ENCODE measurements at regions not wholly inside any gene's neighbourhood (a gene's known extent, or its start where the extent isn't known, plus 50 kb on each side); places are given as distances from the start of the nearest gene placed in this dataset.
"Not testable (repeated sequence)": the region's sequence is repeated elsewhere in the genome, so short reads cannot be mapped to it uniquely, and the experiment has no call there.

- DNase-seq (ENCODE audit: low read depth in 1 of 2, low spot score in 1 of 2), result no peak
These were observed 286.8 kb downstream of the MYCN start for GRCh38 chr2:16226943-16227664.

DNA sequence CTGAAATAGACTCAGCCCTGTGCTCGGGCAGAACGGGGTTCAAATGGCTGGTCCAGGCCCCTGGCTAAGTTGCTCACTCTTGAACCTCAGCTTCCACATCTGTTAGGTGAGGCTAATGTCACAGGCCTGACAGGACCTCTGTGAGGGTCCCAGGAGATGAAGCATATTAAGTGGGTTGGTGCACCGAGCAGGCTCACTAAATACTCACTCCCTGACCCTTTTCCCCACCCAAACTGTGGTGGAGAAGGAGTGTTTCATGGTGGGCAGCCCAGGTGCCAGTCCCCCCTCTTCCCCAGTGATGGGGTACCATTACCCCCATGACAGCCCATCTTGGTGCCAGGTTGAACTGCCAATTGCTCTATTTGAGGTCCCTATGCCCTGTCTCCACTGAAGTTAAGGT is 286.0 kb downstream of the MYCN start:
- DNase-seq (ENCODE audit: low read depth in 1 of 2, low spot score in 1 of 2), result no peak

DNA sequence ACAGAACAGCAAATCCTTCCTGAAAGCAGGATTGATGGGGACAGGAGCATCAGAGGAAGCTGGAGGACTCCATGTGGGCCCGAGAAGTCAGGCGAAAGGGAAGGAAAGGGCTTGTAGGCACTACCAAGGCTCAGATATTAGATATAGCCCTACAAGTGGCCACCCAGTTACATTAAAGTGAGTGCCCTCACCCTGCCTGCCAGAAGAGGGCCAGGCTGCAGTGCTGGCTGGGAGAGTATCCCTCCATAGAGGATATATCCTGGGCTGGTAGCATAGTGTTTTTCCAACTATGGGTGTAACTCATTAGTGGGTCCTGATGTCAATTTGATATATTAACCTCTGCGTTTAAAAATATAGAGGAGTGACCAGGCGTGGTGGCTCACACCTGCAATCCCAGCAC is 285.2 kb downstream of the MYCN start:
- no peak for DNase-seq (ENCODE audit: low read depth in 1 of 2, low spot score in 1 of 2)

- no peak for DNase-seq (ENCODE audit: low read depth in 1 of 2, low spot score in 1 of 2)
These were observed 284.7 kb downstream of the MYCN start for GRCh38 chr2:16225071-16225470.

DNA sequence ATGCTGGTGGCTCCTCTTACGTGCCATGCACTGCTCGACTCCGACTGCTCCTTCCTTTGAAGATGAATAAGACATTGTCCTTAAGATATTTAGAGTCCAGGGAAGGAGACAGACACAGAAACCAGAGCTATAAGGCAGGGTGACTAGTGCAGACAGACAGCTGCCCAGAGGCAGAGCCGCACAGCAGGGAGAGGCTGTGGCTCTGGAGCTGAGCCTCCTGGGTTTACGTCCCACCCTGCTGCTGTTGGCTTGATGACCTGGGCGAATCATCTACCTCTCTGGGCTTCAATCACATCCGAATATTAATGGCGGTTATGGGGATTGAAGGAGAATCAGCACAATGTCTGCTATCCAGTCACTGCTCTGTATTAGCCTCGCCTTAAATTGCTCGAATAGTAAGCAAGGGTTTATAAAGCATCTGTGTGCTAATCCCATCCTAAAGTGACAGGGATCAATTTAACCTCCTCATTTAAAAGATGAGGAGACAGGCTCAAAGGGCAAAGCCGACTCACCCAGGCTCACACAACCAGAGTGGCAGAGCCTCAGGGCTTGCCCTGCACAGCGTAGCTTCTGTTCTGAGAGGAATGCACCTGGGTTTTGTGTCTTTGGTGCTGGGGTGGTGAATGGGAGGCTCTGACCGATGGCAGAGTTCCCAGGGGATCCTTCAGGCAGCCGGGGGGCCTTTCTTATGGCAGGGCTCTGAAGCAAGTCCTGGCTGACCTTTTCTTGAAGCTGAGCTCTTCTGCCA is 284.1 kb downstream of the MYCN start:
- no peak for DNase-seq (ENCODE audit: low read depth in 1 of 2, low spot score in 1 of 2)

DNA sequence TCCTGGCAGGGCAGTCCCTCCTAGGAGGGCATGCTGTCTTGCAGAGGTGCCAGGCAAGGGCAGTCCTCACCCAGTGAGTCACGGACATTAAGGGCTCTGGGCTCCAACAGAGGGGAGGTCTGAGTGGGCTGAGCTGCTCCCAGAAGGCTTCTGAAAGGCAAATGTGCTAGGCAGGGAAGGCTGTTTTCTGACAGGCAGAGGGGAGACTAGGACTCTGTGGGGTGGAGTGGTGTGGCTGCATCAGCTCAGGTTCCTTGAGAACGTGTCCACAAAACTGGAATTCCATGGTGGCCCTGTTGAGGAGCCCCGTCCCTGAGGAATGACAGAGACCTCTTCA is 283.5 kb downstream of the MYCN start:
- no peak for DNase-seq (ENCODE audit: low read depth in 1 of 2, low spot score in 1 of 2)

- no peak for DNase-seq (ENCODE audit: low read depth in 1 of 2, low spot score in 1 of 2)
These were observed 283.0 kb downstream of the MYCN start for GRCh38 chr2:16223161-16223840.

GRCh38 chr2:16222326-16222725 is 282.0 kb downstream of the MYCN start:
- DNase-seq (ENCODE audit: low read depth in 1 of 2, low spot score in 1 of 2), result no peak

GRCh38 chr2:16221461-16222010 is 281.2 kb downstream of the MYCN start:
- no peak for DNase-seq (ENCODE audit: low read depth in 1 of 2, low spot score in 1 of 2)

DNA sequence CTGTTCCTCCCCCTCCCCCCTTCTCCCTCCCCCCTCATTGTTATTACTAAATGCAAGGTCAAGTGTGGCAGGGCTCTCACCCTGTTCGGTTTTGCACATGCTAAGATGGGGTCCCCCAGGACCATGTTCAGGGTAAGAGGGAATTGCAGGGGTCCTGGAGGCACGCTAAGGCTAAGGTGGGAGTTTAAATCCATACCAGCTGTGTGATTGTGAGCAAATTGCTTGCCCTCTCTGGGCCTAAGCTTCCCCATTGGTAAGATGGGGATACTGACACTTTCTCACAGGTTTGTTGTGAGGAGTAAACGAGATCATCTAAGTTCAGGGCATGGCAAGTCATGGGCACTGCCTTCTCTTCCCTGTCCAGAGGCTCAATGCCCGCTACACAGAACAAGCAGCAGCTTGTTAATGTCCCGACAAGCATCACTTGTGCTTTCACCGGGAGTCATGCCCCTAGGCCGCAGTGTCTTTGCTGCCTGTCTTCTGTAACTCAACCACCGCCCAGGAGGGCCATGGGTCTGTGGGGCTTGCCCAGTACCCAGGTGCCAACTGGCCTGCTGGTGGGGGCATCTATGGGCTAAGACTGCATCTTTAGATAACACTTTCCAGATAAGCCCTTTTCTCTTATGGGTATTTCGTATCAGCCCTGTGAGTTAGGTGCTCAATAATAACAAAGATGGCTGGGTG is 279.1 kb downstream of the MYCN start:
- DNase-seq (ENCODE audit: low read depth in 1 of 2, low spot score in 1 of 2), result no peak

DNA sequence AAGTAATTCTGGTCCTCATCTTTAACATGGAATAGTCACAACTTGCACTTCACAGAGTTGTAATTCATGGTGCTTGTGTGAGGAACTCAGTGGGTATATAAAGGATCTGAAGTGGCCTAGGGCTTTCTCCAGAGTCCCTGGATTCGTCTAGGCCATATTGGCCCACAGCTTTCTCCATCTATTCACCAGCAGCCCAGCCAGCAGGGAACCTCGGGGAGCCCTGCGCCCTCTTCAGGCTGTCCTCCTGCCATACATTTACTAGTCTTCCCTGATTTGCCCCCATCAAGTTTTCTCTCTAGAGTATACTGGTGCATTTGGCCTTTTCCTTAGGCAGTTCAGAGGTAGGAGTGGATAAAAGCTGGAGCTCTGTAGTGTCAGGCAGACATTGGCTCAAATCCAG is 278.3 kb downstream of the MYCN start:
- no peak for DNase-seq (ENCODE audit: low read depth in 1 of 2, low spot score in 1 of 2)

GRCh38 chr2:16218161-16218560 is 277.8 kb downstream of the MYCN start:
- DNase-seq (ENCODE audit: low read depth in 1 of 2, low spot score in 1 of 2), result no peak

DNA sequence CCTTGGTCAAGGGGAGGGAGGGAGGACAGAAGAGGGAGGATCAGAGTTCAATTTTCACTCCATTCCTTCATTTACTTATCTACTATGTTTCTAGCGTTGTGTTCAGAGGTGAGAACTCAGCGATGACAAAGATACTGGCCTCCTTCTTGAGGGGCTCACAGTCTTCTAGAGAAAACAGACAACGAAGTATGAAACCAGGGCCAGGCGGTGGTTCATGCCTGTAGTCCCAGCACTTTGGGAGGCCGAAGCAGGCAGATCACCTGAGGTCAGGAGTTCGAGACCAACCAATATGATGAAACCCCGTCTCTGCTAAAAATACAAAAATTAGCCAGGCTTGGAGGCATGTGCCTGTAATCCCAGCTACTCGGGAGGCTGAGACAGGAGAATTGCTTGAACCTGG is 277.4 kb downstream of the MYCN start:
- not testable (repeated sequence) for DNase-seq (ENCODE audit: low read depth in 1 of 2, low spot score in 1 of 2)

- DNase-seq (ENCODE audit: low read depth in 1 of 2, low spot score in 1 of 2), result no peak
These were observed 276.9 kb downstream of the MYCN start for GRCh38 chr2:16217291-16217690.

DNA sequence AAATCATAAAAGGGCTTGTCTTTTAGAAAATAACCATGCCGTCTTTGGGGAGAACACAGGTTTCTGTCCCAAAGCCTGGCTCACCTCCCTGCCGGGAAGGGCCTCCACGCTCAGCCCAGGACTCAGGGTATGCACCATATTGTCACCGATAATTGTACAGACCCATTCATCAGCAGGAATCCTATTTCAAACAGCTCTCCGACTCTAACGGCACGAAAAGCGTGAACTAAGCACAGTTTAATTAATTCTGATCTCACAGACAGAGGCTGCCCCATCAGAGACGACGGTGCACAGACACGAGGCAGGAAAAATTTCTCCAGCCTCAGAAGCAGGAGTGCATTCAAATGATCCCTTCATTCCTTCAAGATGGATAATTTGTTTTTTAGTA is 276.2 kb downstream of the MYCN start:
- no peak for DNase-seq (ENCODE audit: low read depth in 1 of 2, low spot score in 1 of 2)

- no peak for DNase-seq (ENCODE audit: low read depth in 1 of 2, low spot score in 1 of 2)
These were observed 275.7 kb downstream of the MYCN start for GRCh38 chr2:16215902-16216557.

DNA sequence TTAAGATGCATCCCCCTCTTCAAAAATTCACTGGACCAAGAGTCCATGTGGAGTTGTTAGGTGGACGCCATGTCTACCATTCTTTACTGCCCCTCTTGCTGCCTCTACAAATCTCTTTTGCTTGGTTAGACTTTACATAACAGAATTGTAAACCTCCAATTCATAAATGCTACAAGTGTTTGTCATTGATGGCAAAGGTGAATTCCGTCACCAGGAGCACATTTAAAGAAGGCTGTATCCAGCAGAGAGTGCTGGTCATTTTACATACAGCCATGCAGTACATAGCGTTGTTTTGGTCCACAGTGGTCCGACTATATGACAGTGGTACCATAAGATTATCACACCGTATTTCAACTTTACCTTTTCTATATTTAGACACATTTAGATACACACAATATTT is 274.5 kb downstream of the MYCN start:
- no peak for DNase-seq (ENCODE audit: low read depth in 1 of 2, low spot score in 1 of 2)

DNA sequence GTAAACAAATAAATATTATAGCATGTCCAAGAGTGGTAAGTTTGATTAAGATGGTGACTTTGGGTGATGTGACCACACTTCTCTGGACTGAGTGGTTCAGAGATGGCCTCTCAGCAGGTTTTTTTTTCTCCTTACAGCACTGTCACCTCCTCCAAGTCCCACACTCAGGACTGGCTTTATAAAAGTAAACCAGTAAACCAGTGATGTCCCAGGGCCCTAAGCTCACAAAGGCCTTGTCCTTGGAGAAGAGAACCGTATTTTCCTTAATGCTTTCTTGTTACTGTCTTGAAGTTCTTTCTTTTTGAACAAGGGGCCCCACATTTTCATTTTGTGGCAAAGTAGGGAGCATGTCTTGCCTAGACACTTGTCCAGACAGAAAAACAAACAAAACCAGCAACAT is 274.0 kb downstream of the MYCN start:
- no peak for DNase-seq (ENCODE audit: low read depth in 1 of 2, low spot score in 1 of 2)

GRCh38 chr2:16212321-16212720 is 272.0 kb downstream of the MYCN start:
- DNase-seq (ENCODE audit: low read depth in 1 of 2, low spot score in 1 of 2), result no peak

DNA sequence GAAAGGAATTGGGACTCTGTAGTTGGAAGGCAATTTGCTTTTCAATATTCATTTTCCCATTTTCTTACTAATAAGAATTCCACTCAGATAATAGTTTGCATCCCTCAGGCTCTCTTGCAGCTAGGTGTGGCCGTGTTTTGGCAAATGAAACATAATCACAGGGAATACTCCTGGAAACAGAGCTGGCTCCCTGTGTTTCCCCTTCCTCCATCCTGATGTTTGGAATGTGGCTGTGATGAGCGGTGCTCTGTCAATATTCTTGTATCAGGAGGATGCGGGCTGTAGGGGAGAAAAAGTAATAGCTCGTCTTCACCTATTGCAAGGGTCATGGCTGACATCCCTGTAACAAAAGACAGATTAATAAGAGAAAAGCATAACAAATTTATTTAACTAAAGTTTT is 271.0 kb downstream of the MYCN start:
- no peak for DNase-seq (ENCODE audit: low read depth in 1 of 2, low spot score in 1 of 2)

DNA sequence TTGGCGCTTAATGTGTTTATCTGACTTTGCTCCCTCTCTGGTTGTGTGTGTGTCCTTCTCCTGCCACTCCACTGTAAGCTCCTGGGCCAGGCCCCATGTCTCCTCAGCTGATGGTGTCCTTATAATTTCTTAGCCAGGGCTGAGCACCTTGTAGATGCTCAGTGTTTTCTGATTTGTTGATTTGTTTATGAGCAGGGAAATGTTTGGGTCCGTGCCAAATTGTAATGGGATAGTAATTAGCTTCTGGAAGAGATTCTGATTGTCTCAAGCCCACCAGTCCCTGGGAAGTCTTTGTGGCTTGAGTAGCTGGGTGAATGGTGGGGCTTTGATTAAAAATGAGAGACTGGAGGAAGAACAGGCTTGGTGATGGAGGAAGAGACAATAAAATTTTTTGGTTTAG is 270.5 kb downstream of the MYCN start:
- DNase-seq (ENCODE audit: low read depth in 1 of 2, low spot score in 1 of 2), result no peak

Data from activated T-helper 1 cell treated with anti-CD3 and anti-CD28 coated beads, Interleukin-2, amount 50 U/mL, for 16 hours (primary cell).